Mucosa of descending colon (tissue), 3 donors: ENCODE measurements at regions not wholly inside any gene's neighbourhood (a gene's known extent, or its start where the extent isn't known, plus 50 kb on each side); places are given as distances from the start of the nearest gene placed in this dataset.

Experiments
- ATAC-seq: fragments of 200-7000 bp; cut with Tn5 transposase; one replicate; pipeline ENCODE4 v1.9.1; 2020; ENCODE audit warnings: mild to moderate bottlenecking, moderate library complexity
- DNase-seq, 3 donors: peaks; one replicate each; pipeline ENCODE4 v3.0.0-alpha.2; 2020
- H3K36me3 ChIP-seq: fragments of 200-600 bp; one replicate; pipeline ENCODE4 v1.8.0; 2021; ENCODE audit warnings: low read depth, mild to moderate bottlenecking
- H3K4me1 ChIP-seq: fragments of 200-600 bp; one replicate; pipeline ENCODE4 v1.8.0; 2021; ENCODE audit warnings: low read depth, mild to moderate bottlenecking
- H3K4me3 ChIP-seq: fragments of 200-600 bp; one replicate; pipeline ENCODE4 v1.8.0; 2021; ENCODE audit warnings: mild to moderate bottlenecking
- H3K9me3 ChIP-seq: fragments of 200-600 bp; one replicate; pipeline ENCODE4 v1.8.0; 2021; ENCODE audit warnings: mild to moderate bottlenecking
- intact Hi-C, 2 donors: fragments of 100-400 bp; cut with DNase I in 1 of 2; cut with micrococcal nuclease in 1 of 2; formaldehyde crosslinking; loops; one replicate each; pipeline versions ENCODE4 v1.11.0 to v1.11.1; 2022; cut with DNase I, micrococcal nuclease
- TF ChIP-seq, protein P1 (sequence below): fragments of 200-600 bp; IDR thresholded peaks from one replicate; pipeline ENCODE4 v1.8.0; 2022; ENCODE audit warnings: antibody characterized with exemption, mild to moderate bottlenecking
- donor health status: DM: no; HTN: no; CAD: no; lungs with moderate emphysema.
- donor health status: DM: no; HTN: no; CAD: no.
- donor health status: DM: no; HTN: yes; CAD: no.

DNA sequence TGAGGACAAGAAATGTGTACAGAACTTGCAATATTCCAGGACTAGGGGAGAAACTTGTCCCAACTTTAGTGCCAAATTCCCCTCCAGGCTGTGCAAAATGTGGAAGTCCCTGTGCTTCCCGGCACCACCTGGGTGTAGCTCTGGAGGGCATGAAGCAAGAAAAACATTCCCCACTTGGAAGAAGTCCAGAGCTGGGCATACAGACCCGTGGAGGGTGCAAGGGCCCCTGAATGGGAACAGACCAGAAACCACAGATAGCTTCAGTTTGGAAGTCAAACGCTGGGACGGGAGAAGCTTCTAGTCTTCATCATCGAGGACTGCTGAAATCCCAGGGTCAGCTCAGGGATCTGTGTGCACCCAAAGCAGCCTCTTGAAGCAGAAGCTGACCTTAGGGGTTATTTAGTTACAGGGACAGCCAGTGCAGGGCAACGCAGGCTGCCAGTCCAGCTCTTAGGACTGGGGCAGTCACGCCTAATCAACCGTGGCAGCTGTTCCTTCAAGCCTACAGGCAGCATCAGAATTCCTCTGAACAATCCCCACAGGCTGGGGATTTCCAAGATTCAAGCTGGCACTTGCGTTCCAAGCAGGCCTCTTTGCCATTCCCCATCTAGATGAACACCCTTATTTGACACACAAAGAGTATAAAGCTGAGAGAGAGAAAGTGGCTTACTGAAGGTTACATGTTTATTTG, 269.4 kb downstream of the LOXHD1 start:
- Histone ChIP-seq H3K36me3 (no peaks in the 10 kb centered on the region), H3K9me3 (no peaks in the 10 kb centered on the region), H3K4me3 (no peak overlapping the region), H3K4me1 (no peaks in the 10 kb centered on the region)
- TF ChIP-seq, protein P1, sequence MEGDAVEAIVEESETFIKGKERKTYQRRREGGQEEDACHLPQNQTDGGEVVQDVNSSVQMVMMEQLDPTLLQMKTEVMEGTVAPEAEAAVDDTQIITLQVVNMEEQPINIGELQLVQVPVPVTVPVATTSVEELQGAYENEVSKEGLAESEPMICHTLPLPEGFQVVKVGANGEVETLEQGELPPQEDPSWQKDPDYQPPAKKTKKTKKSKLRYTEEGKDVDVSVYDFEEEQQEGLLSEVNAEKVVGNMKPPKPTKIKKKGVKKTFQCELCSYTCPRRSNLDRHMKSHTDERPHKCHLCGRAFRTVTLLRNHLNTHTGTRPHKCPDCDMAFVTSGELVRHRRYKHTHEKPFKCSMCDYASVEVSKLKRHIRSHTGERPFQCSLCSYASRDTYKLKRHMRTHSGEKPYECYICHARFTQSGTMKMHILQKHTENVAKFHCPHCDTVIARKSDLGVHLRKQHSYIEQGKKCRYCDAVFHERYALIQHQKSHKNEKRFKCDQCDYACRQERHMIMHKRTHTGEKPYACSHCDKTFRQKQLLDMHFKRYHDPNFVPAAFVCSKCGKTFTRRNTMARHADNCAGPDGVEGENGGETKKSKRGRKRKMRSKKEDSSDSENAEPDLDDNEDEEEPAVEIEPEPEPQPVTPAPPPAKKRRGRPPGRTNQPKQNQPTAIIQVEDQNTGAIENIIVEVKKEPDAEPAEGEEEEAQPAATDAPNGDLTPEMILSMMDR = no peak
- ATAC-seq (no peak), DNase-seq (no peak)
- intact Hi-C loops = no loop called here

GRCh38 chr18:46388286-46388685, 268.7 kb downstream of the LOXHD1 start:
- no peak for DNase-seq
- Histone ChIP-seq H3K9me3 (no peaks in the 10 kb centered on the region), H3K4me3 (no peak overlapping the region), H3K4me1 (no peaks in the 10 kb centered on the region), H3K36me3 (no peaks in the 10 kb centered on the region)
- TF ChIP-seq, protein P1 = no peak
- intact Hi-C loops = no loop called here
- ATAC-seq = no peak

GRCh38 chr18:46392576-46392975, 264.4 kb downstream of the LOXHD1 start:
- no peaks in the 10 kb centered on the region for H3K36me3 ChIP-seq
- H3K4me1 ChIP-seq = no peaks in the 10 kb centered on the region
- no peaks in the 10 kb centered on the region for H3K9me3 ChIP-seq
- no peak overlapping the region for H3K4me3 ChIP-seq
- intact Hi-C loops = no loop called here
- ATAC-seq (no peak), DNase-seq (no peak)
- TF ChIP-seq, protein P1 = no peak

DNA sequence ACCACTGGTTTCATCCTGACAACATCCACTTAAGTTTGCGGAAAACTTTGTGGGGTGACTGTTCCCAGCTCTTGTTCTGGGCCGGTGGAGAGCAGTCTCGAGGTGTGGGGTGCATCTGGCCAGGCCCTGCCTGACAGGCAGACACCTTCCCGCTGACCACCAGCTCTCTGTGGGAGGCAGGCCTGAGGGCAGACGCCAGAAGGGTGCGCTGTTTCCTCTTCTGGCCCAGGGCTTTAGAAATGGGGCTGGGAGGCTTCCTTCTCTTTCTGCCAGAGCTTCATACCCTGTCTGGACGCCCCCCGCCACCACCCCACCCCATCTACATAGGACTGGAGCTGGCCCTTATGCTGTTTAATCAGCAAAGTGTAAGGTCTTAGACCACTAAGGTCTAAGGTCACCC, 263.8 kb downstream of the LOXHD1 start:
- Histone ChIP-seq H3K4me1 (no peaks in the 10 kb centered on the region), H3K4me3 (no peak overlapping the region), H3K9me3 (no peaks in the 10 kb centered on the region), H3K36me3 (no peaks in the 10 kb centered on the region)
- DNase-seq = no peak
- TF ChIP-seq, protein P1 = no peak
- no peak for ATAC-seq
- intact Hi-C loops = no loop called here

DNA sequence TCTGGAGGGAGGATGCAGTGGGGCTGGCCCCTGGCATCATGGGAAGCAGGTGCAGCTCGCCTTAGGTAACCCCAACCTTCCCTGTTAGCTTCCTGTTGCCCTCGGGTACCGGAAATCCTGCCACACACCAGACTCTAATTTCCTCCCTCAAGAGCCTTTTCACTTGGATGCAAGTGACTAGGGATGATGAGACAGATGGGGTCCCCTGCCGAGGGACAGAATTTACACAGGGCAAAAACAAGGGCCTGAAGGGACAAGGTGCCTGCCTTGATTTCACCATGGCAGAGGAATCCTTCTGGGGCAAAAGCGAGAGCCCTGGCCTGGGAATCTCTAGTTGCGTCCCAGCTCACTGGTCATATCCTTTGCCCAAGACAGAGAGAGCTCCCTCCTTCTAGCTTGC, 263.1 kb downstream of the LOXHD1 start:
- Histone ChIP-seq H3K4me3 (no peak overlapping the region), H3K36me3 (no peaks in the 10 kb centered on the region), H3K4me1 (no peaks in the 10 kb centered on the region), H3K9me3 (no peaks in the 10 kb centered on the region)
- ATAC-seq (no peak), DNase-seq (no peak)
- TF ChIP-seq, protein P1 = no peak
- intact Hi-C loops = no loop called here

DNA sequence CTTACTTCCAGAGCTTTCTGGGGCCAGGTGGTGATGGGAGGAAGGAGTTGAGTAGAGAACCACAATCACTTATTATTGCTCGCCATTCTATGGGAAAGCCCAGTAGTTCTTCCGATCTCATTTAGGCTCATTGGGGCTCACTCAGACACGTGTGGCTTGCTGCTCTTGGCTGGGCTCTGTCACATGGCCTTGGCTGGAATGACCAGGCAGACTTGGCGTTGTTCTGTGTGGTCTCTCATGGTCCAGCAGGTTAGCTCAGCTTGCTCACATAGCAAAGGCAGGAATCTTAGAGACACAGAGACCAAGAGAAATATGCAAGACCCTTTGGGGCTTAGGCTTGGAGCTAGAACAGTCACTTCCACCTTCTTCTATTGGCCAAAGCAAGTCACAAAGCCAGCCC, 261.2 kb downstream of the LOXHD1 start:
- TF ChIP-seq, protein P1 = no peak
- H3K4me3 ChIP-seq = no peak overlapping the region
- no peaks in the 10 kb centered on the region for H3K4me1 ChIP-seq
- intact Hi-C loops = no loop called here
- no peaks in the 10 kb centered on the region for H3K36me3 ChIP-seq
- DNase-seq (no peak), ATAC-seq (no peak)
- no peaks in the 10 kb centered on the region for H3K9me3 ChIP-seq
